ENCODE measurements at regions not wholly inside any gene's neighbourhood (a gene's known extent, or its start where the extent isn't known, plus 50 kb on each side); places are given as distances from the start of the nearest gene placed in this dataset.
A peak's percentile ranks its signal among the peaks of the same experiment; 100 is the strongest.

DNA sequence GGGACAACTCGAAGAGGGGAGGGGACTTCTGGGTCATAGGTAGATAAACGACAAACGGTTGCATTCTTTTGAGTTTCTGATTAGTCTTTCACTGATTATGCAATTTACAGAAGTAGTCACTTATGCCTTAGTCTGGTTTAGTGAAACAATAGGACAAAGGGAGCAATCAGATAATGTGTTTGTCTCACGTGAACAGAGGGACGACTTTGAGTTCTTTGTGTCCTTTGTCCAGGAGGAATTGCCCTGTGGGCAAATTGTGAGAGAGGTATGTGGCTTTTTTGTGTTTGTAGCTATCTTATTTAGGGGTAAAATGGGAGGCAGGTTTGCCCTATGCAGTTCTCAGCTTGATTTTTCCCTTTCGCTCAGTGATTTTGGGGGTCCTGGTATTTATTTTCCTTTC is 362.9 kb upstream of the PCDH20 start:
- H4K8ac ChIP-seq (replicated peaks; ENCODE audit: insufficient read length, low read depth, low read length): no peak overlapping the region
- peak overlapping the region; percentile 75 for H2BK20ac ChIP-seq (ENCODE audit: low read depth, low read length, poor library complexity, severe bottlenecking)
- DNase-seq: peak; percentile 39
- no peaks in the 10 kb centered on the region for H3K4me1 ChIP-seq (ENCODE audit: insufficient read depth, low read length)
- H3K9me3 ChIP-seq (ENCODE audit: control insufficient read depth, low read depth, low read length): no peaks in the 10 kb centered on the region
- H3K27me3 ChIP-seq (ENCODE audit: insufficient read depth, low read length): no peaks in the 10 kb centered on the region; the same call in 1 of the 2 replicates
- Mint-ChIP-seq H3K9me3 (peaks cover 0 to 3% of the 10 kb centered on the region in 2 experiments; a peak in 1 of 5 replicates), H3K4me3 (no peak overlapping the region), H3K4me1 (peaks cover 13 to 28% of the 10 kb centered on the region in 2 experiments; a peak in 3 of 4 replicates), H3K27me3 (ENCODE audit: low read depth) (no peaks in the 10 kb centered on the region), H3K27ac (peak overlapping the region in 2 of 3 experiments; percentile 9 to 88; a peak in 4 of 7 replicates), H3K36me3 (ENCODE audit: insufficient read depth in 1 of 3, low read depth in 3 of 3) (no peaks in the 10 kb centered on the region)
- no peak overlapping the region for H3K56ac ChIP-seq (ENCODE audit: insufficient read length, low read depth, low read length)
- no peak overlapping the region for H3T11ph ChIP-seq (ENCODE audit: low read length)
- no peak overlapping the region for H2BK5ac ChIP-seq (ENCODE audit: insufficient read length, low read length)
- H3K23me2 ChIP-seq (ENCODE audit: insufficient read length, low read depth, low read length, poor library complexity, severe bottlenecking): no peaks in the 10 kb centered on the region
- H2BK120ac ChIP-seq (ENCODE audit: low read depth, low read length, poor library complexity, severe bottlenecking): no peak overlapping the region
- TF ChIP-seq, protein P1, sequence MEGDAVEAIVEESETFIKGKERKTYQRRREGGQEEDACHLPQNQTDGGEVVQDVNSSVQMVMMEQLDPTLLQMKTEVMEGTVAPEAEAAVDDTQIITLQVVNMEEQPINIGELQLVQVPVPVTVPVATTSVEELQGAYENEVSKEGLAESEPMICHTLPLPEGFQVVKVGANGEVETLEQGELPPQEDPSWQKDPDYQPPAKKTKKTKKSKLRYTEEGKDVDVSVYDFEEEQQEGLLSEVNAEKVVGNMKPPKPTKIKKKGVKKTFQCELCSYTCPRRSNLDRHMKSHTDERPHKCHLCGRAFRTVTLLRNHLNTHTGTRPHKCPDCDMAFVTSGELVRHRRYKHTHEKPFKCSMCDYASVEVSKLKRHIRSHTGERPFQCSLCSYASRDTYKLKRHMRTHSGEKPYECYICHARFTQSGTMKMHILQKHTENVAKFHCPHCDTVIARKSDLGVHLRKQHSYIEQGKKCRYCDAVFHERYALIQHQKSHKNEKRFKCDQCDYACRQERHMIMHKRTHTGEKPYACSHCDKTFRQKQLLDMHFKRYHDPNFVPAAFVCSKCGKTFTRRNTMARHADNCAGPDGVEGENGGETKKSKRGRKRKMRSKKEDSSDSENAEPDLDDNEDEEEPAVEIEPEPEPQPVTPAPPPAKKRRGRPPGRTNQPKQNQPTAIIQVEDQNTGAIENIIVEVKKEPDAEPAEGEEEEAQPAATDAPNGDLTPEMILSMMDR (conservative IDR thresholded peaks at IDR 0.05): no peak
- no peak overlapping the region for H3K9ac ChIP-seq (ENCODE audit: extremely low read depth, insufficient read length, low read length)
- no peak overlapping the region for H2AK5ac ChIP-seq (ENCODE audit: insufficient read length, low read length)
- WGBS (ENCODE audit: extremely low coverage, insufficient read length, low lambda C conversion rate): no CpG with 5 or more reads among the region's 6 CpGs
- no peaks in the 10 kb centered on the region for H4K20me1 ChIP-seq (ENCODE audit: control insufficient read depth, insufficient read depth, insufficient read length)
- H3K79me2 ChIP-seq (ENCODE audit: insufficient read depth, low read length): no peaks in the 10 kb centered on the region
- no peak overlapping the region for H2BK15ac ChIP-seq (ENCODE audit: low read depth, low read length)
- no peak overlapping the region for H4K91ac ChIP-seq (ENCODE audit: insufficient read length, low read depth, low read length)
- H3K79me1 ChIP-seq (ENCODE audit: insufficient read depth, low read depth, low read length, poor library complexity, severe bottlenecking): no peaks in the 10 kb centered on the region
- H4K5ac ChIP-seq (ENCODE audit: insufficient read length, low read depth, low read length): no peak overlapping the region
- H2AFZ ChIP-seq (ENCODE audit: low read length): no peak overlapping the region
- no peak overlapping the region for H3K4me2 ChIP-seq (ENCODE audit: insufficient read depth, insufficient read length, low read length)
- H3K23ac ChIP-seq (ENCODE audit: insufficient read length, low read depth, low read length): no peak overlapping the region
- no peak overlapping the region for H2BK12ac ChIP-seq (ENCODE audit: insufficient read length, low read depth, low read length)
- no peak overlapping the region for H3K18ac ChIP-seq (ENCODE audit: insufficient read length, low read depth, low read length)
- no peak overlapping the region for H3K4ac ChIP-seq (ENCODE audit: low read depth, low read length)
- H3K27ac ChIP-seq (ENCODE audit: insufficient read length, low read depth, low read length): no peak overlapping the region
- H3K14ac ChIP-seq (ENCODE audit: insufficient read depth, low read length): no peak overlapping the region
